GM21423 (cell line): ENCODE measurements at regions not wholly inside any gene's neighbourhood (a gene's known extent, or its start where the extent isn't known, plus 50 kb on each side); places are given as distances from the start of the nearest gene placed in this dataset.
A peak's percentile ranks its signal among the peaks of the same experiment; 100 is the strongest.

ENCODE experiments used
- ATAC-seq: cut with Tn5 transposase; IDR thresholded peaks from one replicate; pipeline ENCODE4 v1.9.1; 2021; ENCODE audit warnings: mild to moderate bottlenecking, moderate library complexity; ENCODE audit not compliant: unreplicated experiment

- ATAC-seq: no peak
Observed at GRCh38 chrX:20438871-20439526, 172.3 kb upstream of the RPS6KA3 start.

- ATAC-seq: no peak
Observed at GRCh38 chrX:20437683-20438082, 171.0 kb upstream of the RPS6KA3 start.

GRCh38 chrX:20435913-20436312 is 169.2 kb upstream of the RPS6KA3 start:
- no peak for ATAC-seq

GRCh38 chrX:20434986-20435385 is 168.3 kb upstream of the RPS6KA3 start:
- ATAC-seq: no peak

GRCh38 chrX:20433388-20433775 is 166.7 kb upstream of the RPS6KA3 start:
- ATAC-seq: no peak

- ATAC-seq: peak; percentile 55
Observed at GRCh38 chrX:20432746-20433387, 166.2 kb upstream of the RPS6KA3 start.

GRCh38 chrX:20432048-20432447 is 165.3 kb upstream of the RPS6KA3 start:
- no peak for ATAC-seq

GRCh38 chrX:20431486-20431885 is 164.8 kb upstream of the RPS6KA3 start:
- ATAC-seq: no peak

GRCh38 chrX:20427173-20427770 is 160.6 kb upstream of the RPS6KA3 start:
- ATAC-seq: no peak

GRCh38 chrX:20421697-20422096 is 155.0 kb upstream of the RPS6KA3 start:
- ATAC-seq: no peak

GRCh38 chrX:20421275-20421674 is 154.6 kb upstream of the RPS6KA3 start:
- ATAC-seq: no peak

GRCh38 chrX:20420058-20420457 is 153.3 kb upstream of the RPS6KA3 start:
- no peak for ATAC-seq

GRCh38 chrX:20418379-20419150 is 151.9 kb upstream of the RPS6KA3 start:
- peak; percentile 66 for ATAC-seq

- no peak for ATAC-seq
Observed at GRCh38 chrX:20414762-20415445, 148.2 kb upstream of the RPS6KA3 start.

- no peak for ATAC-seq
Observed at GRCh38 chrX:20414066-20414465, 147.4 kb upstream of the RPS6KA3 start.

GRCh38 chrX:20412871-20413486 is 146.3 kb upstream of the RPS6KA3 start:
- peak; percentile 81 for ATAC-seq

GRCh38 chrX:20410540-20410939 is 143.8 kb upstream of the RPS6KA3 start:
- no peak for ATAC-seq

GRCh38 chrX:20409991-20410390 is 143.3 kb upstream of the RPS6KA3 start:
- ATAC-seq: no peak

GRCh38 chrX:20402956-20403355 is 136.2 kb upstream of the RPS6KA3 start:
- ATAC-seq: no peak

- ATAC-seq: no peak
Observed at GRCh38 chrX:20399728-20400414, 133.2 kb upstream of the RPS6KA3 start.
